Stimulated activated CD8-positive, alpha-beta memory T cell treated with anti-CD3 and anti-CD28 coated beads, Interleukin-12 subunit alpha, Interleukin-12 subunit beta, amount 100 ng/mL, for 1 hour (primary cell): ENCODE measurements at regions not wholly inside any gene's neighbourhood (a gene's known extent, or its start where the extent isn't known, plus 50 kb on each side); places are given as distances from the start of the nearest gene placed in this dataset.
"Not testable (repeated sequence)": the region's sequence is repeated elsewhere in the genome, so short reads cannot be mapped to it uniquely, and the experiment has no call there.

Experiments
- DNase-seq: peaks from one replicate; pipeline ENCODE4 v3.0.0-alpha.2; 2020; ENCODE audit warnings: low read depth

DNA sequence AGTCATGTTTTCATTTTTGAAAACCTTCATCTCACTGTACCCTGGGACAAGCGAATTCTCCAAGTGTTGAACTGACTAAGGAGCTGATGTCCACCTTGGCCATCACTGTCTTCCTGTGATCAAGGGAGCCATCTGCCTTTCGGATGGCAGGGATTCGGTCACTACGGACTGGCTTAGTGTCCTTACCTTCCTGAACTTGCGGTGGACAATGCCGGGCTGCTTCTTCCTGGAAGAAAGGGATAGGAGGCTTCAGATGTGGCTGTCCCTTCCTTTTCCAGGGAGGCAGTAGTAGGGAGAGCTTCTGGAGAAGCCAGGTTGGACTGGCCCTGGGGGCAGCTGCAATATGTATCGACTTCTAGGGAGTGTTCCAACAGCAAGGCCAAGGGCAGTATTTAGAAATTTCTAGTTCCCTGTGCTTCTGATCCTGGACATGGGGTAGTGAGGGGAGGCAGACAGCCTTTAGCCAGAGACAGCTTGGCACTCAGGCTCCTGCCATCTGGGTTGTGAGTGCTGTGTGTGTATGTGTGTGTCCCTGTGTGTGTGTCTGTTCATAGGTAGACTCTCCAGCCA, 114.6 kb downstream of the IER5 start:
- DNase-seq: no peak

DNA sequence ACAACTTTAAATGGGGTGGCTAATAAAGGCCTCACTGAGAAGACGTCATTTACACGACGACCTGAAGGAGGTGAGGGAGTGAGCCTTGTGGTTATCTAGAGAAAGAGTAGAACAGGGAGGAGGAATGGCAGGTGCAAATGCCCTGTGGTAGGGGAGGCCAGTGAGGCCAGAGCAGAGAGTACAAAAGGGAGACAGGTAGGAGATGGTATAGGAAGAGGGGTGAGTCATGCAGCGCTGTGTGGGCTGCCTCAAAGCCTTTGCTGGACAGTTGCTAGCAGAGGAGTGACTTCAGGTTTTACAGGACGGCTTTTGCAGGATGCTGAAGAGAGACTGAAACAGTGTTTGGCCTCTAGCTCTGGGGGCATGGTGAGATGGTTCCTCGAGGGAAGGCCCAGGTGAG, 116.0 kb downstream of the IER5 start:
- no peak for DNase-seq

DNA sequence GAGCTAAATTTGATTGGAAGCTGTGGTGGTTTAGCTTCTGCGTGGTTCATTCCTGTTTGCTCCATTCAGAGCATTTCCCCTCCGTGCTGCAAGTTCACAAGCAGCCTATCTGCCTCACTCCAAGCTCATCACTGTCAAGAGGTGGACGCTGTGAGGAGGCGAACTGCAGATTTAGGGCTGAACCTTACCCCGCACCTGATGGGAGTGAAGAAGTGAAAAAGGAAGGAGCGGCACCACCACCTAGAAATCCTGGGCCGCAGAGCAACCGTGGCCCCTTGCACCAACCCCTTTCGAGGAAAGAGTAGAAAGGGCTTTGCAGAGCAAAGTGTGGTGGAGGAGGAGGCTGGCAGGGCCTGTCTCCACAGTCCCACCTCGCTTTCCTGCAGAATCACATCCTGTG, 117.4 kb downstream of the IER5 start:
- DNase-seq: no peak

DNA sequence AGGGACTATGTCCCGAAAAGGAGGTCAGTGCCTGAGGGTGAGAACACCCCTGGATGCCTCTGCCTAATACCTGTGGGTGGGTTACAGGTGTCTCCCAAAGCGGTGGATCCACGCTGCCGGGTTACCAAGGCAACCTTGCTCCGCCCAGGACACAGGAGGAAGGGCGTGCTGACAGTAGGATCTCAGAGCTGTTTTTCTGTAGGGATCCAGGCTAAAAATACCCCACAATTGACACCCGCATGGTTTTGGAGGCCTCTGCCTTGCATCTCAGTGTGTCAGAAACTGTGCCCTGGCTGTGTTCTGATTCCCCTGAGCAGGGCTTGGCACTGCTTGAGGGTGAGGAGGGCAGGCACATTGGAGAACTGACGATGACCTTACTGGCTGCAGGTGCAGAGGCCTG, 118.0 kb downstream of the IER5 start:
- DNase-seq: no peak

DNA sequence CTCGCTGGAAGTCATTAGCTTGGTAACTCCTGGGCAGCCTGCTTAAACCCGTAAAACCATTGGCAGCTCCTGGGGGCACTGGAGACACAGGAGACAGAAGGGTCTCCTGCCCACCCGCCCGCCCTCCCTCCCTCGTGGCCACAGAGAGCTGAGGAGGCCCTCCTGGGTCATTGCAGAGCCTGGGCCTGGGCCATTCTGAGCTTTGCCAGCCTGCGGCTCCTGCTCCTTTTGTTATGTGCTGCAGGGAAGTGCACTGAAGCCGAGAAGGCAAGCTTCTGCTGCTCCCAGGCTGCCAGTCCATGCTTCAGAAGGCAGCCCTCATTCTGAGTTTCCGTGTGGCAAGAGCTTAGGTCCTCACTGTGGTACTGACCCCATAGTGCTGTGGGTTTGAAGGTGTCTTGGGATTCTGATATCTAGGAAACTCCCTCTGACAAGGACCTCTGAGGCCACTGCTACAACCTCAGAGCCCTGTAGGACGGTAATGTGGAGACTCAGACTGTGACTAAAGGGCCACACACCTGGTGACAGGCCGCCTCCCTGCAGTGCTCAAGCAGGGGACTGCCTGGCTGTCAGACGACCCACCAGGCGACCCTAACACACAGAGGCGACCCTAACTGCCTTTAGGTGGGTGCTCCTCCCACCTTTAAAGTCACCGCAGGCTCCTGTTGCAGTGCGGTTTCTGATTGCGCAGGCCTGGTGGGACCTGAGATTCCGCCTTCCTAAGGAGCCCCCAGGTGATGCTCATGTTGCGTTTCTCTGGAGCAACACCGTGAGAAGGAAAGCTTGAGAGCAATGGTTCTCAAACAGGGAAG, 118.7 kb downstream of the IER5 start:
- no peak for DNase-seq

DNA sequence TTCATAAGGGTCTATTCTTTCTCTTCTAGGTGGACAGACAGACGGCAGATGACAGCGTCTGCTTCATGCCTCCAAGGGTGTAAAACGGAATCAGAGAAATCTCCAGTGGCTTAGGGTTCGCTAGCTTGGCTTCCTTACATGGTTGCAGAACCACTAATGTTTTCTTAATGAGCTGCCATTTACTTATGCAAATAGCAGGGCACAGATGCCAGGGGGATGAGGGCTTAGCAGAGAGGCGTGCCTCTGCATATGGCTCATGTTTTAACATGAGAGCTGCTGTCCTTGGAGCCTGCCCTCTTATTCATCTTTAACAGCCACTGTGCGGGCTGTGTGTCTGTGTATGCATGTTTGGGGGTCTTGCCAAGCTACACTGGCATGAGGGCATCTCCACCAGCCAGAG, 119.6 kb downstream of the IER5 start:
- no peak for DNase-seq

DNA sequence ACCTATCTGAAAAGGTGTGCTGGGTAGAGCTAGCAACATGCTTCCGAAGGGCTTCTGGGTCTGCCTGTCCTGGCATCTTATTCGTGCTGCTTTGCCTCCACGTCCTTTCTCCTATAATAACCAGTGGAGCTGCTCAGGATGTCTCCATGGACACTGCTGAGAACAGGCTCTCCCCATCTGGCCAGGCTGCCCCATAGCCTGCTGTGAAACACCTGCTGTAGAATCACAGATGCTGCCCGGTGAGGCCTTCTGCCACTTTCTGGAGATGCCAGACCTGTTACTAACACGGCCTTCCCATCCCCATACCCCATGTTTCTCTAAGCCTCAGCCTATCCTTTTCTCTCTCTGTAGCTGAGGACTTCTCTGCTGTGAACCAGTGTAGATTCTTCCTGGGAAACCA, 120.5 kb downstream of the IER5 start:
- no peak for DNase-seq

DNA sequence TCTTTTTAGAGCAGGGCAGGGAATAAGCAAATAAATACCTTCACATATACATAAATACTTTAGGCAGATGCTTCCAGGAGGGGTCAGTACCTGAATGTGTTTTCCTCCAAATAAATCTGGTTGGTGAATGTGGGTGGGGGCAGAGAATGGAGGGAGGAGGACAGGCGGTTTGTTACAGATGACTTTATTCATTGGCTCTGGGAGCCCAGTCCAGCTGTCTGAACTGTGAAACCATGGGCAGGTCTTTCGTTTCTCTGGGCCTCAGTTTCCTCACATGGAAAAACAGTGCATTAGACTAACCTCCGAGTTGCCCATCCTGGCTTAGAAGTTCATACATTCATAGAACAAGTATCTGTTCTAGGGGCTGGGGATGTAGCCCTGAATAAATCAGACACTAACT, 124.6 kb downstream of the IER5 start:
- no peak for DNase-seq

DNA sequence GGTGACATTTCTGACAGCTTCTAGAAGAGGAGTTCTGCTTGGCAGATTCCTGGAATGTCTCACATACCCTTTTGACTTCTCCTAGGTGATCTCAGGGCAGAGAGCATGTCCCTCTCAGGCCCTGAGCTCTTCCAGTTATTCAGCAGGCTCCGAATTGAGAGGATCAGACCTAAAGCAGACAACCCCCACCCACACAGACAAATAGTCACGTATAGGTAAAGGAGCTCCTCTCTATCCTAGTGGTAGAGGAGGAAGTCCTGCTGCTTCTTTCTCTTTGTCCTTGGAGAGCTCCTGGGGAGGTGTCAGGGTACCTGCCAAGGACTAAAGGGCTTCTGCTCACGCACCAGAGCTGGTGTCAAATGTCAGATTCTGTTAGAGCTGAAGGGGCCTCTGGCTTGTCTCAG, 128.1 kb downstream of the IER5 start:
- DNase-seq: no peak

DNA sequence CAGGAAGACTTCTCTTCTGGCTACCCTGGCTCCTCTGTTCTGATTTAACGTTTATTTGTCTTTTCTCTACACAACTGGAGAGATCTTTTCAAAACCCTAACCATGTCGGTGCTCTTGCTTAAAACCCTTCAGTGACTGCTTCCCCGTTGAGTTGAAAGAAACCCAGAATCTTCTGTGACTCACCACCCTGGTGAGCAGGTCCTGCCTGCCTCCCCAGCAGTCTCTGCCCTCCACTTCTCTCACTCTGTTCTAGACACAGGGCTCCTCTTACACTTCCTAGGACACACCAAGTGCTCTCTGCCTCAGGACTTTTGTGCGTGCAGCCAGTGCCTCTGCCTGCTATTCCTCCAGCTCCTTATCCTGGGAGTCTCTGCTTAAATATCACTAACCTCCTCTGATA, 131.4 kb downstream of the IER5 start:
- DNase-seq: no peak

DNA sequence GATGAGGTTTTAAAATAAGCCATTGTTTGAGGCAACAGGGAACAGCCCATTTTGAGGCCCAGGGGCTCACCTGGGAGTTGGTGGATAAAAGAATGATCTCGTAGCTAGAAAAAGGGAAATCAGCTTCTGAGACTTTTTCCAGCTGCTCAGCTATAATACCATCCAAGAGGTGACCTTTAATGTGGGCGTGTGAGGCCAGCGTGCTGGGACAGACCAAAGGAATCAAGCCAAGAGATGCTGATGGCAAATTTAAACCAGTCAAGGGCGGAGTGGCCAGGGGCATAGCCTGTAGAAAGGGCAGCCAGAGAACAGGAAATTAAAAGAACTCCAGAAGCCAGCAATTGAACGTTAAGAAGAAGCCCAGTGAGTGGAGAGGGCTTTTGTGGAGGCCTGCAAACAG, 132.6 kb downstream of the IER5 start:
- no peak for DNase-seq

DNA sequence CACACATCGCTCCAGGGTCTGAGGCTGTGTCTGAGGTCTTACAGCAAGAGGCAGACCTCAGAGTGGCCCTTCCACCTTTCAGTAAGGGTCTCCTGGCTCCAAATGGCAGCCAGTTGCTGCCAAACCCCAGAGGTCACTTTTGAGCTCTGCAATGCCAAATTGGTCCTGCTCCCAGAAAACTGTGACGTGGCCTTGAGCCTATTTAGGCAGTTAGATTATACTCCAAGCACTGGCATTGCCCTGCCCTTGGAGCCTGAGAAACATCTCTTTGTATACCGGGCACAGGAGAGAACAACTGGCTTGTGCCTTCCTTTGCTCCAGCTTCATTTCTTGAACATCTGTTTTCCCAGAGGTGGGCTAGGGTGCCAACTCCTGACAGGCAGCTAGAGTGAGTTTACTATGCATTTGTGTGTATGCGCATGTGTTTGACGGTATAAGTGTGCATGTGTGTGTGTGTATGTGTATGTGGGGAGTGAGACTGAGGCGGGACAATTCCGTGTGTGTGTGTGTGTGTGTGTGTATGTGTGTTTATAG, 134.5 kb downstream of the IER5 start:
- no peak for DNase-seq

DNA sequence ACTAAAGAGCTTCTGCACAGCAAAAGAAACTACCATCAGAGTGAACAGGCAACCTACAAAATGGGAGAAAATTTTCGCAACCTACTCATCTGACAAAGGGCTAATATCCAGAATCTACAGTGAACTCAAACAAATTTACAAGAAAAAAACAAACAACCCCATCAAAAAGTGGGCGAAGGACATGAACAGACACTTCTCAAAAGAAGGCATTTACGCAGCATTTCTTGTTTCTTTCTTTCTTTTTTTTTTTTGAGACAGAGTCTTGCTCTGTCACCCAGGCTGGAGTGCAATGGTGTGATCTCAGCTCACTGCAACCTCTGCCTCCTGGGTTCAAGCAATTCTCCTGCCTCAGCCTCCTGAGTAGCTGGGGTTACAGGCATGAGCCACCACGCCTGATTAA, 138.2 kb downstream of the IER5 start:
- not testable (repeated sequence) for DNase-seq

DNA sequence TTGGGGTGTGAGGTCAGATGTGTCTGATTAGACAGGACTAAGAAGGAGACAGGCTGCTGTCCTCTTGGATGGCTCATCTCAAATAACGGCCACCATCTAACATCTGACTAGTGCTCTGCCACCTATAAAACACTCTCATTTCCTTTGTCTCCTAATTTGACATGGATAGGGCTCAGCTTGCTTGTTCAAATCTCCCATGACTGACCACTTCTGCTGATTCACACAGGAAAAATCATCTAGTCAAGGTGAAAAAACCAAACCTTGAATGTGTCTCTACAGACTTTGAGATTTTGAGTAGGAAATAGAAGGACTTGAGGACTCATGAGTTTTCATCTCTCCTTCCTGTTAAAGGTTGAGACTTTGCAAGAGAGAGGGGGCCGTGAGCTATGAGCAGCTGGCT, 150.6 kb downstream of the IER5 start:
- DNase-seq: no peak

DNA sequence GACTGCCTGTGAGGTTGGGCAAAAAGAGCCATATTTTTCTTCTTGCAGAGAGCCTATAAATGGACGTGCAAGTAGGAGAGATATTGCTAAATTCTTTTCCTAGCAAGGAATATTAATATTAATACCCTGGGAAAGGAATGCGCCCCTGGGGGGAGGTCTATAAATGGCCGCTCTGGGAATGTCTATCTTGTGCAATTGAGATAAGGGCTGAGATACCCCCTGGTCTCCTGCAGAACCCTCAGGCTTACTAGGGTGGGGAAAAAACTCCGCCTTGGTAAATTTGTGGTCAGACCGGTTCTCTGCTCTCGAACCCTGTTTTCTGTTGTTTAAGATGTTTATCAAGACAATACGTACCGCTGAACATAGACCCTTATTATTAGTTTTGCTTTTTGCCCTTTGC, 157.8 kb downstream of the IER5 start:
- DNase-seq: not testable (repeated sequence)

DNA sequence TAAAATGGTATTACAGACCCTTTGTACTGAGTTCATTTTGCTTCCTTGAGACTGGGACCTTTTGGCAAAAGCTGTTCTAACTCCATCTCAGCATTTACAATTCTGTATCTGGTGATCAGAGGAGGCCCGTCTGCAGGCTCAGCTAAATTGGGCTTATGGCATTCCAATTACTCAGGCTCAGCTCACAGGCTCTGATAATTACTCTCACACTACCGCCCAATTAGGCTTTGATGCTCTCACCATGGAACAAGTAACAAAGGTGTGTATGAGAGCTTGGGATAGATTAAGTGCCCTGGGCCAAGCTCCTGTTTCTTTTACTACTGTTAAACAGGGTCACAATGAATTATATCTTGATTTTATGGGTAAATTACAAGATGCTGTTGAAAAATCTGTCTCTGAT, 159.9 kb downstream of the IER5 start:
- not testable (repeated sequence) for DNase-seq

DNA sequence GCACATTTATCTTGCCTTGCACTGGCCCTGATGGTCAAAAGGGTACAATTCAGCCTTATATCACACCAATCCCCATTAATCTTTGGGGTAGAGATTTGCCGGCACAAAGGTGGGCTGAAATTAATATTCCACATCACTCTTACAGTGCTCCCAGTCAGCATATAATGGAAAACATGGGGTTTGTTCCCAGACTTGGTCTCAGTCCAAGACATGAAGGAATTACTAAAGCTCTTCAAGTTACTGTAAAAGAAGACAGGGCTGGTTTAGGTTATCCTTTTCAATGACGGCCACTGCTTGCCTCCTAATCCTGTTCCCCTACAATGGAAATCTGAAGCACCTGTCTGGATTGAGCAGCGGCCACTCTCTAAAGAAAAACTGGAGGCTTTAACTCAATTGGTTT, 160.7 kb downstream of the IER5 start:
- no peak for DNase-seq

DNA sequence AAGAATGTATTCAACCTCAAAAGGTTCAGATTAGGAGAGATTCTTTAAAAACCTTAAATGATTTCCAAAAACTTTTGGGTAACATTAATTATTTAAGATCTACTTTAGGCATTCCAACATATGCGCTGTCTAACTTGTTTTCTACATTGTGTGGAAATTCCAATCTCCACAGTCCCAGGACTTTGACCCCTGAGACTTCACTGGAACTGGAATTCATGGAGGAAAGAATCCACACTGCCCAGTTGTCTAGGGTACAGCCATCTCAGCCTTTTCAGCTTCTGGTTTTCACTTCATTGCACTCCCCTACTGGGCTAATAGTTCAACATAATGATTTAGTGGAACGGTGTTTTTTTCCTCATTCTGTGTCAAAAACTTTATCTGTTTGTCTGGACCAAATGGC, 161.5 kb downstream of the IER5 start:
- no peak for DNase-seq

DNA sequence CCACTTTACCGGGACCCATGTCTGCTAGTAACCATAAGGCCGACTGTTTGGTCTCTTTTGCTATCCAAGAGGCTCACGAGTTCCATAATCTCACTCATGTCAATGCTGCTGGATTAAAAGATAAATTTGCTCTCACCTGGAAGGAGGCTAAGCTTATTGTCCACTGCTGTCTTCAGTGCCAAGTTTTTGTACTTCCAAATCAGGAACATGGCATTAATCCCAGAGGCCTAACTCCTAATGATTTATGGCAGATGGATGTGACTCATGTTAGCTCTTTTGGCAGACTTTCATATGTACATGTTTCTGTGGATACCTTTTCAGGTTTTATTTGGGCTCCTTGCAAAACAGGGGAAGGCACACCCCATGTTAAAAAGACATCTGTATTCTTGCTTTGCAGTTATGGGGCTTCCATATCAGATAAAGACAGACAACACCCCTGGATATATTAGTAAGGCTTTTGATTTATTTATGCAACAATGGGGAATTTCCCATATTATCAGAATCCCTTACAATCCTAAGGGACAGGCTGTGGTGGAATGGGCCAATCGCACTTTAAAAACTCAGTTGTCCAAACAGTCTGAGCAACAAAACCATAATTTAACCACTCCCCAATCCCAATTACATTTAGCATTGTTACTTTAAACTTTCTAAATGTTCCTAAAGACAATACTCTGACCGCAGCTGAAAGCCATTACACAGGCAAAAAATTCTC, 162.7 kb downstream of the IER5 start:
- no peak for DNase-seq

DNA sequence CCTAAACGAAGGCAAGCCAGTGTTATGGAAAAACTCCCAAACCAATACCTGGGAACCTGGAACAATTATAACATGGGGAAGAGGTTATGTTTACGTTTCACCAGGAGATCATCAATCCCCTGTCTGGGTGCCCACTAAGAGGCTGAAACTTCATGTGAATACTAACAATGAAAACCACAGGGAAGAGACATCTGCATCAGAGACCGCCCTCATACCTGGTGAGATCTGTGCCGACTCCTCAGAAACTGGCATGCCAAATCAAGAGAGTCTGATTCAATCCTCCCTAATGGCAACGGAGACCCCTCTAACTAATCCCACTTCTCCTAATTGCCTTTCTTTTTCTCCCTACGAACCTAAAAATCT, 163.2 kb downstream of the IER5 start:
- DNase-seq: no peak

DNA sequence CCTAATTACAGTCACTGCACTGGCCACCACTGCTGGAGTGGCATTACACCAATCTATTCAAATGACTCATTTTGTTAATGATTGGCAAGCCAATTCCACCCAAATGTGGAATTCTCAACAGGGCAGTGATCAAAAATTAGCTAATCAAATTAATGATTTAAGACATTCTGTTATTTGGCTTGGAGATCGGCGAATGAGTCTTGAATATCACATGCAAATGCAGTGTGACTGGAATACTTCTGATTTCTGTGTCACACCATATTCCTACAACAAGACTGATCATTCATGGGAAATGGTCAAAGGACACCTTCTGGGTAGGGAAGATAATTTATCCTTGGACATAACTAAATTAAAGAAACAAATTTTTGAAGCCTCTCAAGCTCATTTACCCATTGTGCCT, 165.1 kb downstream of the IER5 start:
- not testable (repeated sequence) for DNase-seq

DNA sequence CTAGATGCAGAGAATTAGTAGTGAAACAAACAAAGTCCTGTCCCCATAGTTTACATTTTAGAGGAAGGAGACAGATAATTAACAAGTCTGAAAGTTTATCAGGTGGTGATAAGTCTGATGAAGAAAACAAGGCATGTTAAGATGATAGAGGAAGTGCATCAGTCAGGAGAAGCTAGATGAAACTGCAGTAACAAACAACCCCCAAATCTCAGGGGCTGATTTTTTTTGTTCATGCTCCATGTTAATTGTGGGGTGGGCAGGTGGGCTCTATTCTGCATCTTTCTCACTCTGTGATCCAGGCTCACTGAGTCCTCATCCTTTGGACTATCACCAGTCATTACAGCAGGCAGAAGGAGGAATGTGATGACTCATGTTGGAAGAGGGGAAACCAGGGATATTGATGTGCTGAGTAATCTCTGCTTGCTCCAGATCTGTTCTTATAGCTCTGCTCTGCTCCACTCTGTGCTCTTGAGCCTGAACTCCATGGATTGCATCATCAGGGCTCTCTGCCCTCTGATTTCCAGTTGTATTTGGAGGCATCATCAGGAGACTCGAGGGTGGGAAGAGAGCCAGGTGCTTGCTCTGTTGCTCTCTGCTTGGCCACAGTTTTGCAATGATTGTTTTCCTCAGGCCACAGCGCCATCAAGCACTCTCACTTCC, 166.9 kb downstream of the IER5 start:
- no peak for DNase-seq

DNA sequence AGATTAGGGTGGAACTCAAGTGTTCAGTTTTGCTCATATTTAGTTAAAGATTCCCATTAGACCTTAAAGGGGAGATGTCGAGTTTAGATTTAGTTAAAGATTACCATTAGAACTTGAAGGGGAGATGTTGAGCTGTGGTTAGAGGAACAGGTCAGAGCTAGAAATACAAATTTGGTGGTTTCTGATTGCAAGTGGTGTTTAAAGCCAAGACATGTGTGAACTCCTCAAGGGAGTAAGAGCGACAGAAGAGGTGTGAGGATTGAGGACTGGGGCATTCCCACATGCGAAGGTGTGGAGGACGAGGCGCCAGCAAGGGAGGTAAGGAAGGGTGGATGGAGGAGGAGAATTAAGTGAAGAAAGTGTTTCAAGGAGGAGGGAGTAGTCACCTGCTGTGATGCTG, 168.6 kb downstream of the IER5 start:
- no peak for DNase-seq
